ENCODE measurements at regions not wholly inside any gene's neighbourhood (a gene's known extent, or its start where the extent isn't known, plus 50 kb on each side); places are given as distances from the start of the nearest gene placed in this dataset.

DNA sequence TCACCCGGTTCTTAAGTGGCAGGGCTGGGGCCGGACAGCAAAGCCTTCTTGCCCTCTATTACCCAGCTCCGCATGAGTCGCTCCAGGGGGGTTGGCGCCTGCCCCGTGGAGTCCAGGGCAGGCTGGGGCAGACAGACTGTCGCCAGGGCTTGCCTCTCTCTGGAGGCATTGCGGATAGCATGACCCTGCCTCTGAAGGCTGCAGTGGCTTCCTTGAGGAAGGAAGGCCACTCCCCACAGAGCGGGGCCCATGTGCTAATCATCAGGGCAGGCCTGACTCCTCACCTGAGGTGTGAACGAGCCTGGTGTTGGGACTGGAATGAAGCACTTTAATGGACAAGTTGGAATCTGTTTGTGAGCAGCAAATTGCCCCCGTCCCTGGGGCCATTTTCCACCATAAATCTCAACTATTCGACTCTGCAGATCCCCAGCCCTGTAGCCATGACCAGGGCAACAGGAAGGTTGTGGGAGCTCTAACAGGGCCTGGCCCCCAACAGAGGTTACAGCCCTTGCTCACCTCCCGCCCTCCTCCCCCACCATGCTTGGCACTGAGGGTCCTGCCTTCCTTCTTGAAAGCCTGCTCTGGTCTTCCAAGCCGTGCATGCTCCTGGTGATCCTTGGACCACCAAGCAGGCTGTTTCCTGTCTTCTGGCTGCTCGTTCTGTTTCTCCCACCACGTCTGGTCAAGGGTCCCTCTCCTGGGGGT lies 144.9 kb upstream of the HAAO start:
- H3K27me3 ChIP-seq: no peaks in the 10 kb centered on the region
- ATAC-seq (no peak), DNase-seq (peak in 1 of 6 donors; percentile 31), FAIRE-seq (no peak)
- H3K27ac ChIP-seq: no peak overlapping the region
- no peaks in the 10 kb centered on the region for H3K4me1 ChIP-seq
- intact Hi-C loops (cut with DNase I): no loop called here
- no peaks in the 10 kb centered on the region for H3K9me3 ChIP-seq
- 90 to 92% methylated on average over 16 of the region's 16 CpGs for WGBS, 2 donors
- no peak overlapping the region for H3K4me3 ChIP-seq
- no peaks in the 10 kb centered on the region for H3K36me3 ChIP-seq
- no peak for TF ChIP-seq CTCF (IDR thresholded peaks at IDR 0.05)

DNA sequence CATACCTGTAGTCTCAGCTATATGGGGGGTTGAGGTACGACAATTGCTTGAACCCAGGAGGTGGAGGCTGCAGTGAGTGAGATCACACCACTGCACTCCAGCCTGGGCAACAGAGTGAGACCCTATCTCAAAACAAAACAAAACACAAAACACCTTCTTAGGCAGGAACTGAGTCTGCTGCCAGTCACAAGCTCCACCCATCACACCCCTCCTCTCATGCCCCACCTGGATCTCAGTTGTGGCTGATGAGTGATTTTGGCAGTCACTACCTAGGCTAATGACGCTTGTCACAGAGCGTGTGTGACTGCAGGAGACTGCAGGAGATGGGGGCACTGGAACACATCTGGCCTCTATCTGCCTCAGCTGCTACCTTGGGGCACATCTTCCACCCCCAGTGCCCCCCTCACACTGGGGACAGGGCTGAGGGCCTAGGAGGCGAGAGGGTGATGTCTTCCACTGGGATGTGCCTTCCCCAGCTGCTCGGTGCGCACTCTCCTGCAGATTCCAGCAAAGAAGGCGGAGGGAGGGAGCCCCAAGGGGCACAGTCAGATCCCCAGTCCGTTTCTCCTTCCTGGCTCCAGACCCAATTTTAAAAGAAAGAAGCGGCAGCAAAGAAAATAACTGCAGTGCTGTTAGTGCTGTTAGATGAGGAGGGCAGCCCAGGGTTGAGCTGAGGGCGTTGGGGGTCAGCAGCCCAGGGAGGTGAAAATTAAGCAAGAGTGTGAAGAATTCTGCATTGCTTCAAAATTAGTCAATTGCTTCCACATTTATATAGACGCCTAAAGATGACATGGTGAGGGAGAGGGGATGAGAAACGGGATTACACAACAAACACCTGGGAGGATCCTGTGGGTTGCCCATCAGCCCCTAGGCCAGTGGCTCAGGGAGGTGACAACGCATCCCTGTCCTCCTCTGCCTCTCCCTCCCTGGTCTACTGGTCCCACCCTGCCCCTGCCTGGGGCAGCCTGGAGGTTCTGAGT lies 143.6 kb upstream of the HAAO start:
- H3K27ac ChIP-seq: no peak overlapping the region
- no peaks in the 10 kb centered on the region for H3K9me3 ChIP-seq
- TF ChIP-seq CTCF (IDR thresholded peaks at IDR 0.05): no peak
- intact Hi-C loops (cut with DNase I): no loop called here
- ATAC-seq (no peak), DNase-seq (peak in 1 of 6 donors; percentile 43), FAIRE-seq (no peak)
- H3K4me3 ChIP-seq: no peak overlapping the region
- WGBS, 2 donors: 79 to 84% methylated on average over 13 of the region's 13 CpGs
- H3K27me3 ChIP-seq: no peaks in the 10 kb centered on the region
- H3K36me3 ChIP-seq: no peaks in the 10 kb centered on the region
- H3K4me1 ChIP-seq: no peaks in the 10 kb centered on the region

DNA sequence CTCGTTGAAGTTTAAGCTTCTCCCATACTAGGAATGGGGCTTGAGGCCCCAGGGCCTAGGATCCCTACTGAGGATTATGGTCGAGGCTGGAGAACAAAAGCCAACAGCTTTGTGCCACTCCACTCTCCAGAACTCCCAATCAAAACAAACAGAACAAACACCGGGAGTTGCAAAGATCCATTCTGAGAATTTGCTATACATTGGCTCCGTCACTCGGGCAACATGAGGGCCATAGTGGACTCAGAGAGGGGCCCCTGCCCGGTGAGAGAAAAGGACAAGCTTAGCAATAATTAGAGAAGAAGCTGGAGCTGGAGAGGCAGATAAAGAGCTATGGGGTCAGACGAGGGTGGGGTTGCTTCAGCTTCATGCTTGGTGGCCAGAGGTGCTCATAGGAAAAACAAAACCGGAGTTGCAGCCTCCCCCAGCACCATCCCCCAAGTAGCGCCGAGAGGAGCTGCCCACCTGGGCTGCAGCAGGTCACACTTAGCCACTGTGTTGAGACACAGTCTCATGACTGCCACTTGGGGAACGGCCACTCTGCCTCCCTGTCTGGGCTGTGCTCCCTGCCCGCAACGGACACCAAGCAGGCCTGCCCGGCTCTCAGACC lies 142.3 kb upstream of the HAAO start:
- intact Hi-C loops (cut with DNase I): no loop called here
- ATAC-seq: no peak
- Histone ChIP-seq H3K9me3 (no peaks in the 10 kb centered on the region), H3K27ac (no peak overlapping the region), H3K36me3 (no peaks in the 10 kb centered on the region), H3K27me3 (no peaks in the 10 kb centered on the region), H3K4me3 (no peak overlapping the region), H3K4me1 (peaks cover 7 to 8% (median 8%) of the 10 kb centered on the region in 3 donors)
- 86 to 89% methylated on average over 14 of the region's 14 CpGs for WGBS, 2 donors
- TF ChIP-seq CTCF (IDR thresholded peaks at IDR 0.05): no peak
- peak in 1 of 6 donors; percentile 45 for DNase-seq
- no peak for FAIRE-seq

DNA sequence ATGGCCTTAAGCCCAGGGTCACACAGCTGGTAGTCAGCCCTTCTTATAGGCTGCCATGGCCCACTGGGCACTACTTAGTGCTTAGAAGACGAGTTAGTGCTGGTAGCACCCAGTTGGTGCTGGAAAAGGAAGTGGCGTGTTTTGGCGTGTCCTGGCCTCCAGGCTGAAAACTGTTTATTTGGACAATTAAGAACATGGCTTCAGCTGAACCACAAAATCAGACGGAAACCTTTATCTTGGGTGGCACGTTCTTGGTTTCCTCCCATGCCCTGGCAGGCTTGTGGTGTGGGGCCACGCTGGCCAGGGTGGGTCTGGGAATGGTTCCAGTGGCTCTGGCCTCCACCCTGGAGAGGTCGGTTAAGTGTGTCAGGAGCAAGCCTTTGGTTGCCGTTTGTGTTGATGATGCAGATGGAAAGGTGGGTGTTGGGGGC lies 141.5 kb upstream of the HAAO start:
- no peak for DNase-seq
- no peak overlapping the region for H3K27ac ChIP-seq
- H3K9me3 ChIP-seq: no peaks in the 10 kb centered on the region
- no peaks in the 10 kb centered on the region for H3K27me3 ChIP-seq
- FAIRE-seq: no peak
- TF ChIP-seq CTCF (IDR thresholded peaks at IDR 0.05): no peak
- intact Hi-C loops (cut with DNase I): no loop called here
- peaks cover 15 to 17% (median 17%) of the 10 kb centered on the region in 3 donors for H3K4me1 ChIP-seq
- ATAC-seq: no peak
- no peaks in the 10 kb centered on the region for H3K36me3 ChIP-seq
- no peak overlapping the region for H3K4me3 ChIP-seq
- 83 to 86% methylated on average over 8 of the region's 8 CpGs for WGBS, 2 donors

Measured in pancreas (tissue), 10 donors.